Ovary (tissue), 7 donors: ENCODE measurements at regions not wholly inside any gene's neighbourhood (a gene's known extent, or its start where the extent isn't known, plus 50 kb on each side); places are given as distances from the start of the nearest gene placed in this dataset.

Experiments
- DNase-seq, 5 donors: peaks; one replicate each; pipeline ENCODE4 v3.0.0-alpha.2; 2019 to 2020
- H3K27ac ChIP-seq, 2 donors: fragments of 200-600 bp; one replicate each; pipeline versions ENCODE4 v1.5.1 to v1.8.0; 2019 to 2022
- H3K27me3 ChIP-seq: fragments of 200-600 bp; one replicate; pipeline ENCODE4 v1.8.0; 2022
- H3K36me3 ChIP-seq: fragments of 200-600 bp; sonication (generic); one replicate; pipeline ENCODE4 v1.5.1; 2019
- H3K4me1 ChIP-seq: one replicate; pipeline ENCODE4 v1.8.1; 2013; ENCODE audit warnings: mild to moderate bottlenecking, moderate library complexity; ENCODE audit not compliant: insufficient read depth
- H3K4me3 ChIP-seq: fragments of 200-600 bp; sonication (generic); one replicate; pipeline ENCODE4 v1.5.1; 2017
- H3K9me3 ChIP-seq, 2 donors: fragments of 200-600 bp in 1 of 2; sonication (generic) in 1 of 2; one replicate each; pipeline versions ENCODE4 v1.5.1 to v1.8.1; 2013 to 2019; ENCODE audit warnings: mild to moderate bottlenecking in 1 of 2, moderate library complexity in 1 of 2
- EP300 ChIP-seq: sonication (generic); formaldehyde crosslinking; IDR thresholded peaks from one replicate; pipeline ENCODE4 v1.6.1; 2017; ENCODE audit warnings: antibody characterized with exemption
- POLR2A ChIP-seq: fragments of 450-650 bp; IDR thresholded peaks from one replicate; pipeline ENCODE4 v1.6.1; 2017; ENCODE audit warnings: antibody characterized with exemption, mild to moderate bottlenecking, moderate library complexity
- WGBS, 3 donors: extraction: QIAGEN DNeasy Blood & Tissue Kit in 1 of 3; methylation state at CpG; one replicate each; pipeline versions ENCODE4 v1.1.5 to v1.1.7; 2013 to 2017; 5-methylcytosine and 5-hydroxymethylcytosine counted together
- intact Hi-C, 4 donors: fragments of 100-400 bp; cut with DNase I; formaldehyde crosslinking; loops; one replicate each; pipeline versions ENCODE4 v1.11.0 to v1.15.1; 2022 to 2023
- TF ChIP-seq, protein P1 (sequence below), 3 donors: fragments of 450-650 bp in 2 of 3; fragments of 200-600 bp in 1 of 3; IDR thresholded peaks; one replicate each; pipeline versions ENCODE4 v1.5.1 to v1.8.0; 2016 to 2022; ENCODE audit warnings: antibody characterized with exemption in 3 of 3, mild to moderate bottlenecking in 1 of 3
- donor health status: DM: no; HTN: no; CAD: no; lungs with moderate emphysema.
- donor health status: DM: no; HTN: no; CAD: no.
- donor health status: Bipolar disorder and iron deficiency.
- donor health status: DM: no; HTN: no; CAD: no.
- donor health status: DM: yes; HTN: yes; CAD: no.

DNA sequence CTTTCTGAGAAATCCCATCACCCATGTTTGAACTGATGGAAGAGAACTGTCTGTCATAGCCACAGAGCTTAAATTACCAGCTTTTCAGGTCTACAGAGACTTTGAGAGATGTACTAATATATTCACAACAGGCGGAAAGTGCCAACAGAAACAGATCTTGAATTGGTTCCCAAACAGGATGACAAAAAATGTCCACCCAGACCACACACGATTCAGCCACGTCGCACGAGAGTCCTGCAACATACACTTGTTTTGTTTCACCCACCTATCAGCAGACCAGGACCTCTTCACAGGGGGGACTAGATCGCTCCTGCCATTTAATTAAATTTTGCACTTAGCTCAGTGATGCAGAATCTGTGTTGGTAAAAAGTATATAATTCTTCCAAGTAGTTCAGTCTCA lies 187.1 kb upstream of the CEP162 start:
- Histone ChIP-seq H3K27me3 (no peaks in the 10 kb centered on the region), H3K4me1 (no peaks in the 10 kb centered on the region), H3K4me3 (no peak overlapping the region), H3K27ac (no peak overlapping the region), H3K36me3 (no peaks in the 10 kb centered on the region), H3K9me3 (no peaks in the 10 kb centered on the region)
- TF ChIP-seq, protein P1, sequence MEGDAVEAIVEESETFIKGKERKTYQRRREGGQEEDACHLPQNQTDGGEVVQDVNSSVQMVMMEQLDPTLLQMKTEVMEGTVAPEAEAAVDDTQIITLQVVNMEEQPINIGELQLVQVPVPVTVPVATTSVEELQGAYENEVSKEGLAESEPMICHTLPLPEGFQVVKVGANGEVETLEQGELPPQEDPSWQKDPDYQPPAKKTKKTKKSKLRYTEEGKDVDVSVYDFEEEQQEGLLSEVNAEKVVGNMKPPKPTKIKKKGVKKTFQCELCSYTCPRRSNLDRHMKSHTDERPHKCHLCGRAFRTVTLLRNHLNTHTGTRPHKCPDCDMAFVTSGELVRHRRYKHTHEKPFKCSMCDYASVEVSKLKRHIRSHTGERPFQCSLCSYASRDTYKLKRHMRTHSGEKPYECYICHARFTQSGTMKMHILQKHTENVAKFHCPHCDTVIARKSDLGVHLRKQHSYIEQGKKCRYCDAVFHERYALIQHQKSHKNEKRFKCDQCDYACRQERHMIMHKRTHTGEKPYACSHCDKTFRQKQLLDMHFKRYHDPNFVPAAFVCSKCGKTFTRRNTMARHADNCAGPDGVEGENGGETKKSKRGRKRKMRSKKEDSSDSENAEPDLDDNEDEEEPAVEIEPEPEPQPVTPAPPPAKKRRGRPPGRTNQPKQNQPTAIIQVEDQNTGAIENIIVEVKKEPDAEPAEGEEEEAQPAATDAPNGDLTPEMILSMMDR (IDR thresholded peaks at IDR 0.05) = no peak
- TF ChIP-seq POLR2A (no peak), EP300 (no peak)
- intact Hi-C loops = no loop called here
- no peak for DNase-seq
- 47 to 61% (median 58%) methylated on average over 6 of the region's 6 CpGs for WGBS, 3 donors

DNA sequence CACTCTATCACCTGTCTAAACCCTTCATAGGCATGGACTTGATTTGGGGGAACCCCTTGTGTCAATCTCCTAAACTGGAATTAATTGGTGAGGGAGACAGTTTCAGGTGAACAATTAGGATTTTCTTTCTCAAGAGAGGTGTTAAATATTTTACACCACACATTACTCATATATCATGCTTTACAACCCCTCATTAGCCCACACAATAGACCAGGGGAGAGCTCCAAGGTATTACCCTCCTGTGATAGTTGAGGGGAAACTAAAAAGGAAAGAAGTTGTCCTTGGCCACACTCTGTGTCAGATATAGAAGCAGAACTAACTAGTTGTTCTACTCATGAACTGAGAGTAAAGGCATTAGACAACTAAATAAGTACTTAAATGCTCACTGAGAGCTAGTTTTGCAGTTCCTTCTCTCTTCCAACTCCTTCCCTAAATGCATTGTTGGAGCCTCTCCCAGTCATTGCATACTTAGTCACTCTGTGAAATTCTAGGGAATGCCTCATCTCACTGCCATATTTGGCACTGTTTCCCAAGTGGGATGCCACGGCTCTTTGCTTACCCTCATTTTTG lies 183.7 kb upstream of the CEP162 start:
- Histone ChIP-seq H3K27me3 (no peaks in the 10 kb centered on the region), H3K4me1 (no peaks in the 10 kb centered on the region), H3K36me3 (no peaks in the 10 kb centered on the region), H3K4me3 (no peak overlapping the region), H3K9me3 (no peaks in the 10 kb centered on the region), H3K27ac (no peak overlapping the region)
- DNase-seq = no peak
- intact Hi-C loops = no loop called here
- TF ChIP-seq EP300 (no peak), POLR2A (no peak)
- TF ChIP-seq, protein P1 (IDR thresholded peaks at IDR 0.05) = no peak
- 19 to 29% (median 26%) methylated on average over 1 of the region's 1 CpG for WGBS, 3 donors

DNA sequence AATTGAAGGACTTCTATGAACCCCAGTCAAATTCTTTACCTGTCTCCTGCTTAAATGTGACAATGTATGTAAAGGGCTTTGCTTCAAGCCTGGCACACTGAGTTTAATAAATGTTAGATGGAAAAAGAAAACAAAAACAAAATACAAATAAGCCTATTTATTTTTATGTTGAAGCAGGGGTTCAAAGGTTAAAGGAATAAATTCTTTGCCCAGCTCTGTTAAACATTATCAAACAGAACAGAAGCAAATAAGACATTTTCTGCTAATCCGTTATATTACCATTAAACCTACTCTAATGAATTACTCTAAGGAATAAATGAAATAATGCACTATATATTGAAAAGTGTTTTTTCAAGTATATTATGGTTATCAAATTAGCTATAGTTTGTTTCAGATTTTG lies 182.5 kb upstream of the CEP162 start:
- H3K9me3 ChIP-seq = no peaks in the 10 kb centered on the region
- no peak overlapping the region for H3K4me3 ChIP-seq
- 78 to 92% (median 79%) methylated on average over 1 of the region's 1 CpG for WGBS, 3 donors
- intact Hi-C loops = no loop called here
- no peak for DNase-seq
- no peaks in the 10 kb centered on the region for H3K36me3 ChIP-seq
- no peaks in the 10 kb centered on the region for H3K27me3 ChIP-seq
- H3K4me1 ChIP-seq = no peaks in the 10 kb centered on the region
- H3K27ac ChIP-seq = no peak overlapping the region
- no peak for TF ChIP-seq POLR2A
- TF ChIP-seq, protein P1 (IDR thresholded peaks at IDR 0.05) = no peak
- no peak for TF ChIP-seq EP300

DNA sequence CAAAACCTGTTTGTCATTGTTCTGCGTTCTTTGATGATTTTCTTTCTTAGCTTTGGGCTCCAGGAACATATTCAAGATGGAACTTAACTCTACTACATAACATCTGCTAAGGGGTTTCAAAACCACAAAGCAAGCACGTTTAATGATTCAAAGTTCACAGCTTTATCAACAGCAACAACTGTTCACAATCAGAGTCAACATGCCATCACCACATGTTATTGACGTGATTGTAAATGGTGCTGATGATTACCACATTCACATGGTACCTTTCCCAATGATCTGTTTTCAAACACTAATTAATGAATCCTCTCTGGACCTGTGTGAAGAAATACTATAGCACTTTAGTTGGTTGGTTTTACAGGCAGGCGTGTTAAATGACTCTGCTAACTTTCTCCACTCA lies 180.6 kb upstream of the CEP162 start:
- Histone ChIP-seq H3K4me3 (no peak overlapping the region), H3K4me1 (no peaks in the 10 kb centered on the region), H3K36me3 (no peaks in the 10 kb centered on the region), H3K9me3 (no peaks in the 10 kb centered on the region), H3K27me3 (no peaks in the 10 kb centered on the region), H3K27ac (no peak overlapping the region)
- no peak for TF ChIP-seq EP300
- no peak for DNase-seq
- intact Hi-C loops = no loop called here
- 66 to 78% (median 66%) methylated on average over 4 of the region's 4 CpGs for WGBS, 3 donors

DNA sequence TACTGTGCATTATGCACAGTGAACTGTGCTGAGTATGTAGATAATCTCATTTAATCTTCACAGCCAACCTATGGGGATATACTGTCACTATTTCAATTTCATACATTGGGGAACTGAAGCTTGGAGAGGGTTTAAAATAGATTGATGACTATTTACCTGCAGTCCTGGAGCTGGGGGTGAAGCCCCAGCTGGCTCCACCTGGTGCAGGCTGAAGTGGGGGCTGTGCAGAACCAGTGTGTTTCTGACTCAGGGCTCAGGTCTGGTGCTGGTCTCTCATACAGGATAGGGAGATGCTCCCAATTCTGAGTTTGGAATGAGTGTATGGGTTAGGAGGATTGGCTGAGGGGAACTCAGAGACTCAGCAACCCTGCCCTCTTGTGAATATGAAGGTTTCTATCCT lies 176.1 kb upstream of the CEP162 start:
- no peak overlapping the region for H3K4me3 ChIP-seq
- intact Hi-C loops = no loop called here
- H3K4me1 ChIP-seq = no peaks in the 10 kb centered on the region
- H3K27ac ChIP-seq = no peak overlapping the region
- H3K9me3 ChIP-seq = no peaks in the 10 kb centered on the region
- H3K27me3 ChIP-seq = no peaks in the 10 kb centered on the region
- DNase-seq = no peak
- no peaks in the 10 kb centered on the region for H3K36me3 ChIP-seq
- TF ChIP-seq EP300 (no peak), POLR2A (no peak)
- TF ChIP-seq, protein P1 (IDR thresholded peaks at IDR 0.05) = no peak
